ENCODE measurements at regions not wholly inside any gene's neighbourhood (a gene's known extent, or its start where the extent isn't known, plus 50 kb on each side); places are given as distances from the start of the nearest gene placed in this dataset.

- no peak for DNase-seq (ENCODE audit: low read depth in 2 of 2)
Measured at GRCh38 chr12:111040690-111041089, 120.3 kb upstream of the MYL2 start.

- no peak for DNase-seq (ENCODE audit: low read depth in 2 of 2)
Measured at GRCh38 chr12:111038941-111039340, 118.6 kb upstream of the MYL2 start.

GRCh38 chr12:111038077-111038476 is 117.7 kb upstream of the MYL2 start:
- no peak for DNase-seq (ENCODE audit: low read depth in 2 of 2)

GRCh38 chr12:111037047-111037446 is 116.7 kb upstream of the MYL2 start:
- no peak for DNase-seq (ENCODE audit: low read depth in 2 of 2)

- DNase-seq (ENCODE audit: low read depth in 2 of 2) = no peak
Measured at GRCh38 chr12:111035578-111036301, 115.4 kb upstream of the MYL2 start.

GRCh38 chr12:111034886-111035577 is 114.7 kb upstream of the MYL2 start:
- DNase-seq (ENCODE audit: low read depth in 2 of 2) = no peak

GRCh38 chr12:111034083-111034885 is 113.9 kb upstream of the MYL2 start, which contains the start of gene CUX2:
CUX2 (plus strand) TSS chr12:111034165.
- no peak for DNase-seq (ENCODE audit: low read depth in 2 of 2)

- no peak for DNase-seq (ENCODE audit: low read depth in 2 of 2)
Measured at GRCh38 chr12:111033281-111034082, 113.1 kb upstream of the MYL2 start.

- no peak for DNase-seq (ENCODE audit: low read depth in 2 of 2)
Measured at GRCh38 chr12:111032591-111032919, 112.2 kb upstream of the MYL2 start.

- no peak for DNase-seq (ENCODE audit: low read depth in 2 of 2)
Measured at GRCh38 chr12:111031916-111032590, 111.7 kb upstream of the MYL2 start.

- no peak for DNase-seq (ENCODE audit: low read depth in 2 of 2)
Measured at GRCh38 chr12:111030800-111031199, 110.4 kb upstream of the MYL2 start.

GRCh38 chr12:111029732-111030131 is 109.4 kb upstream of the MYL2 start:
- DNase-seq (ENCODE audit: low read depth in 2 of 2) = no peak

- no peak for DNase-seq (ENCODE audit: low read depth in 2 of 2)
Measured at GRCh38 chr12:111029305-111029704, 108.9 kb upstream of the MYL2 start.

- DNase-seq (ENCODE audit: low read depth in 2 of 2) = no peak
Measured at GRCh38 chr12:111028830-111029229, 108.5 kb upstream of the MYL2 start.

GRCh38 chr12:111027431-111027830 is 107.1 kb upstream of the MYL2 start:
- DNase-seq (ENCODE audit: low read depth in 2 of 2) = no peak

- DNase-seq (ENCODE audit: low read depth in 2 of 2) = no peak
Measured at GRCh38 chr12:111025792-111026430, 105.5 kb upstream of the MYL2 start.

GRCh38 chr12:111025301-111025700 is 104.9 kb upstream of the MYL2 start:
- DNase-seq (ENCODE audit: low read depth in 2 of 2) = no peak

GRCh38 chr12:111024205-111024801 is 103.9 kb upstream of the MYL2 start:
- peak in 1 of 2 donors; percentile 27 for DNase-seq (ENCODE audit: low read depth in 2 of 2)

GRCh38 chr12:111022386-111022785 is 102.0 kb upstream of the MYL2 start:
- no peak for DNase-seq (ENCODE audit: low read depth in 2 of 2)

- no peak for DNase-seq (ENCODE audit: low read depth in 2 of 2)
Measured at GRCh38 chr12:111014547-111014946, 94.2 kb upstream of the MYL2 start.

Measured in stimulated activated CD8-positive, alpha-beta memory T cell treated with anti-CD3 and anti-CD28 coated beads, Interleukin-15, amount 100 ng/mL, for 48 hours (primary cell).